HL-60 (cell line): ENCODE measurements at regions not wholly inside any gene's neighbourhood (a gene's known extent, or its start where the extent isn't known, plus 50 kb on each side); places are given as distances from the start of the nearest gene placed in this dataset.

ENCODE experiments used
- DNase-seq, 2 experiments: peaks; one replicate each; pipeline ENCODE4 v3.0.0-alpha.2; 2010 to 2020; ENCODE audit warnings: low read depth in 1 of 2, low spot score in 1 of 2
- H3K27ac ChIP-seq: fragments of 250-450 bp; sonication (Bioruptor Pico); replicated peaks from 2 replicates; pipeline ENCODE4 v1.5.1; 2020; ENCODE audit warnings: mild to moderate bottlenecking, moderate library complexity
- H3K27me3 ChIP-seq: fragments of 250-450 bp; sonication (Bioruptor Pico); 2 replicates; pipeline ENCODE4 v1.5.1; 2021; ENCODE audit warnings: mild to moderate bottlenecking, moderate library complexity; ENCODE audit not compliant: insufficient read depth, poor library complexity, severe bottlenecking
- H3K4me3 ChIP-seq: replicated peaks from 2 replicates; pipeline ENCODE4 v1.5.1; 2011; ENCODE audit warnings: mild to moderate bottlenecking, control low read depth, low read length; ENCODE audit not compliant: insufficient read depth
- CTCF ChIP-seq: IDR thresholded peaks from one replicate; pipeline ENCODE4 v1.5.1; 2011; ENCODE audit warnings: low read length, control low read depth, inconsistent platforms; ENCODE audit not compliant: insufficient read depth
- GABPA ChIP-seq: IDR thresholded peaks from 2 replicates; pipeline ENCODE4 v1.6.1; 2012; ENCODE audit warnings: low read depth
- POLR2AphosphoS5 ChIP-seq: IDR thresholded peaks from 2 replicates; pipeline ENCODE4 v1.6.1; 2012; ENCODE audit warnings: low read depth
- REST ChIP-seq: IDR thresholded peaks from 2 replicates; pipeline ENCODE4 v1.6.1; 2012; ENCODE audit warnings: low read depth; ENCODE audit not compliant: insufficient replicate concordance
- SPI1 ChIP-seq: IDR thresholded peaks from 2 replicates; pipeline ENCODE4 v1.6.1; 2012; ENCODE audit warnings: low read depth, mild to moderate bottlenecking, borderline replicate concordance

GRCh38 chr12:118645219-118645618, 268.9 kb downstream of the SUDS3 start:
- peak; percentile 98 for TF ChIP-seq REST
- no peak for TF ChIP-seq POLR2AphosphoS5
- no peak for DNase-seq

GRCh38 chr12:118649765-118650585, 273.6 kb downstream of the SUDS3 start:
- Histone ChIP-seq H3K27ac (no peak overlapping the region), H3K27me3 (no peaks in the 10 kb centered on the region), H3K4me3 (no peak overlapping the region)
- TF ChIP-seq GABPA (no peak), SPI1 (no peak), REST (no peak), POLR2AphosphoS5 (no peak), CTCF (no peak)
- DNase-seq: no peak

More at GRCh38 chr12:118645219-118645618, 268.9 kb downstream of the SUDS3 start:
- H3K27me3 ChIP-seq: no peaks in the 10 kb centered on the region
- no peak overlapping the region for H3K4me3 ChIP-seq
- no peak overlapping the region for H3K27ac ChIP-seq

GRCh38 chr12:118650586-118650960, 274.2 kb downstream of the SUDS3 start:
- DNase-seq: no peak
- no peak for TF ChIP-seq CTCF
- no peak for TF ChIP-seq GABPA
- no peak for TF ChIP-seq SPI1
- TF ChIP-seq POLR2AphosphoS5: no peak
- TF ChIP-seq REST: no peak
- Histone ChIP-seq H3K27ac (no peak overlapping the region), H3K4me3 (no peak overlapping the region), H3K27me3 (no peaks in the 10 kb centered on the region)
